ENCODE measurements at regions not wholly inside any gene's neighbourhood (a gene's known extent, or its start where the extent isn't known, plus 50 kb on each side); places are given as distances from the start of the nearest gene placed in this dataset.
A peak's percentile ranks its signal among the peaks of the same experiment; 100 is the strongest.
"Not testable (repeated sequence)": the region's sequence is repeated elsewhere in the genome, so short reads cannot be mapped to it uniquely, and the experiment has no call there.

DNA sequence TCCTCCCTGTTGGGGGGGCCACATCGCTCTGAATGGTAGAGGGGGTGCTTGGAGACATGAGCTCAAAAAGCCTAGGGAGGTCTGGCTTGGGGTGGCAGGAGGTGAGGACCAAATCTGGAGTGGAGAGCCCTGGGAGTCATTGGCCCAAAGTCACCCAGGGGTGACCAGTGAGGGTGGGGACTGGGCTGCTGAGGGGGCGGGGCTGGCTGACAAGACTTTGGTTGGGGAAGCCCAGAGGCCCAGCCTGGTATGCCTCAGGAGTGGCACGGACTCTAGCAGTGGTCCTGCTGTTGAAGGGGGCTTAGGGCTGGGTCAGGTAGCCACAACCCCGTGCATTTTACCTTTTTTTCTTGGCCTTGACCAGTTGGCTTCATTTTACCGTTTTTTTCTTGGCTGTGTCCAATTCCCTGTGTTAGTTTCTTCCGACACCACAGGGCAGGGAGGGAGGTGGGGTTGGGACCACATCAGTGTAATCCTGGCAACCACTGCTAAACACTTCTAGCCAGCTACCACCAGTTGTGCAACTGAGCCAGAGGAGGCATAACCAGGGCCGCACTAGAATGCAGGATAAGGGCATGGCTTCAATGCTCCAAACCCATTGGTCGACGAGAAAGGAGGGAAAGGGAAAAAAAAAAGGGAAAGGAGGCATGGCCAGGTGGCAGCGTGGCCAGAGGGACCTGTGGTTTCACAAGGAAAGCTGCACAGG is 105.3 kb upstream of the C2CD4B start:
- no peak for DNase-seq (ENCODE audit: low read depth)

DNA sequence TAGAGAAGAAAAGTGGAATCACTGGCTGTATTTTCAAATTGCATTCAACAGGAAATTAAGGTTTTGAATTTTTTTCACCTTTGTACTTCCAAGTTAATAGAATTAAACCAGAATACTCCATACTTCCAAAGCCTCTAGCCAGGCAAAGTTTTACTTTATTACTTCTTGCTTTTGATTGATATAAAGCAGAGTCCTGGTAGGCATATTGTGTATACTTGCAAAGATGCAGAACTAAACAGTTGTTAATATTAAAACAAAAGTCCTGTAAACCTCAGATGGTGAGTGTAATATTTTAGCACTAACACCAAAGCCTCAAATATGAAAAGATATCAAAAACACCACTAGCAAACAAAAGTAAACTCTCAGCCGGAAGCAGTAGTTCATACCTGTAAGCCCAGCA is 107.2 kb upstream of the C2CD4B start:
- no peak for DNase-seq (ENCODE audit: low read depth)

DNA sequence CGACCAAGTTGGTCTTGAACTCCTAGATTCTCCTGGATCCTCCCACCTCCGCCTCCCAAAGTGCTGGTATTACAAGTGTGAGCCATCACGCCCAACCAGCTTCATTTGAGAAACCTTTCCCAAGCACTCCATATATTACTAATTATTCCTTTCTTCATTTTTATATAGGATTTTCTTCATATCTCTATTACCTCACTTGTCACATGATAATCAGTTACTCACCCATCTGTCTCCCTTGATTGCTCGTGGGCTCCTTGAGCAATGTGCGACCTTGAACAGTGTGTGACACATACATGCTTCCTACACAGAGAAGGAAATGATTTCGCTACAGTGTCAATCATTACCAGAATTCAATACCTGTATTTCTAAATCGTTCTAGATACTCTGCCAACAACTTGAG is 110.7 kb upstream of the C2CD4B start:
- no peak for DNase-seq (ENCODE audit: low read depth)

DNA sequence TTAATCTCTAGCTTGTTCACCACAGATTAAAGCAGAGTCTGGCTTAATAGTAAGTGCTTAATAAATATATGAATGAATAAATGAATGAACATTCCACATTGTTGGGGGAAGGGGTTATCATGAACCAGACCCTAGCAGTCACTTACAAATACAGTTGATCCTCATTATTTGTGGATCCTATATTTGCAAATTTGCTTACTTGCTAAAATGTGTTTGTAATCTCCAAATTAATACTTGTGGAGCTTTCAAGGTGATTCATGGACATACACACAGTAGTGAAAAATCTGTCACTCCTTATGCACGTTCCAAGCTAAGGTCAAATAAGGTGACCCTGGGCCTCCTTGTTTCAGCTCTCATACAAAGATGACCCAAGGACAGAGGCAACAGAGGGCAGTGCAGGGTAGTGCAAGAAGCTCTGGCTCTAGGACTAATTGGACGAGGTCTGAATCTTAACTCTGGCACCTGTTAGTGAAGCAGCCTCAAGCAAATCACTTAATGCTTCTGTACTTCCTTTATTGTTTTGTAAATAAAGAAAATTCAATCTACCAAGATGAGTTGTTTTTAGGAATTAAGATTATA is 112.8 kb upstream of the C2CD4B start:
- no peak for DNase-seq (ENCODE audit: low read depth)

DNA sequence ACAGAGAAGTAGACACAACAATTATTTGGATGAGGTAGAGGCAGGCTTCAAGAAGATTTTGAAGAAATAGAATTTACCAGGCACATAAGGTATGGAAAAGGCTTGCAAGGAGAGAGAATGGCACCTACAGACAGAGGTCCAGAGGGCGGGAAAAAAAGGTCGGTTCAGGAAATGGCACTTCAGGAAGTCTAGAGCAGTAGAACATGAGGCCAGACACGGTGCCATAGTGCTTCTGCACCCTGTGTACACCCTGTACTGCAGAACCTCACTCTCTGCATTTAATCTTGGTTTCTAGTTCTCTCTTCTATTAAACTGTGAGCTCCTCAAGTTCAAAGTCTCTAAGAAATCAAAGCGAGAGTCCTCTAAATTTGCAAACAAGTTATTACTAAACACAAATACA is 113.4 kb upstream of the C2CD4B start:
- no peak for DNase-seq (ENCODE audit: low read depth)

DNA sequence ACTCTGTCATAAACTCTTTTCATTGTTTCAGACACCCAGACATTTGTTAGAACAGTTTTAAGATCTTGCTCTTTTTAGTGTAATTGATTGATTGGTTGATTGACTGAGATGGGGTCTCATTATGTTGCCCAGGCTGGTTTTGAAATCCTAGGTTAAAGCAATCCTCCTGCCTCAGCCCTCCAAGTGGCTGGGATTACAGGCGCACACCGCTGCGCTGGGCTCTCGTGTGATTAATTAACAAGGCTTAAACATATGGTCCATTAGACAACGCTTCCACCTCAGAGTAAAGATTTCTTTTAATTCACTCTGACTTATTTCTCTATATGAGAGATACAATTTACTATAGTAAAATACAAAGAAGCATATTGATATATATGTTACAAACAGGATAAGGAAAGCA is 114.0 kb upstream of the C2CD4B start:
- DNase-seq (ENCODE audit: low read depth): no peak

DNA sequence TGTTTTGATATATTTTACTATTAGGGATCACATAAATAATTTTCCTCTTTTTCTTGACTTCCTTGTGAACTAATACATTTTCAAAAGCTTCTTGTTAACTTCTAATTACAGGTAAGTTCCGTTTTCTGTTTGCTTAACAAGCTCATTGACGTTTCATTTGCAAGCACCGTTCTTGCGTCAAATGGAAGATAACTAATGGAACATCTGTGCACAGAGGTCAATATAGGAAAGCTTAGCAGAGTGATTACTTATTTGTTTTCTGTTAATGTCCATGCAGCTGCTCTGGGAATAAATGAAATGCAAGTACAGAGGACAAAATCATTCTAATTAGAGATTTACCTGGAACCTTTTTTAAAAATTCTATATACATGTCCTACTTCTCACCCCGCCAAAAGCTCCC is 115.5 kb upstream of the C2CD4B start:
- DNase-seq (ENCODE audit: low read depth): no peak

DNA sequence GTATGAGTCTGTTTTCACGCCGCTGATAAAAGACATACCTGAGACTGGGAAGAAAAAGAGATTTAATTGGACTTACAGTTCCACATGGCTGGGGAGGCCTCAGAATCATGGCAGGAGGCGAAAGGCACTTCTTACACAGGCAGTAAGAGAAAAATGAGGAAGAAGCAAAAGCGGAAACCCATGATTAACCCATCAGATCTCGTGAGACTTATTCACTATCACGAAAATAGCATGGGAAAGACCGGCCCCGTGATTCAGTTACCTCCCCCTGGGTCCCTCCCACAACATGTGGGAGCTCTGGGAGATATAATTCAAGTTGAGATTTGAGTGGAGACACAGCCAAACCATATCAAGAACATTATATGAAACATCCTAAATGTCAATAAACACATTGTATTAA is 116.7 kb upstream of the C2CD4B start:
- DNase-seq (ENCODE audit: low read depth): not testable (repeated sequence)

DNA sequence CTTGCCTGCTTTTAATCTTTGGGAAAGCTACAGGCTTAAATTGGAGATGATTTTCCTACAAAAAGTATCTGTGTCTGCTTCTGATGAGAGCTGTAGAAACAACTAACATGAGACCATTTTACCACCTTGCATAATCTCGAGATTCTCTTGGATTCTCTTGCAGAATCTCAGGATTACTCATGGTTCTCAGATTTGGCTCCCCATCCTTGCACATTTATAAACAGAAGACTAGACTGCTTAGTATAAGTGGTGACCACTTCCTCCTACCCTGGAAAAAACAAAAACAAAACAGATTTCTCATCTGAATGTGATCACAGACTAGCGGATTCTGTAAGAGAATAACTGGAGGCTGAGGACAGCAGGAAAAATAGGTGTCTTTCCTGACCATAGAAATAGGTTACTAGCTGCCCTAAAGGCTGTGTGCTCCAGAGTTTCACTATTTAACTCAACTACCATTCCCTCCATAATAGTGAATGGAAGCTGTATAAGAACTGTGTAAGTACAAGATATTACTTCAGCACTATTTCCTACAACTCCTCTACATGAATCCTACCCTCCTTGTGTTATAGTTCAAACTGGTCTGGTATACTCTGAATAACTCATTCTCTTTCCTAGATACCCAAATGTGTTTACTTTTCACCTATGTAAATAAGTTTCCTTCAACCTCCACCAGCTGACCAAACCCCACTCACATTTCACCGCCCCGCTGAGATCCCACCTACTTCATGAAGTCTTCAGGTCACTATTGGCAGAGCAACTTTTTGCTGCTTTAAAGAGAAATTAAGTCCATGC is 122.2 kb upstream of the C2CD4B start:
- no peak for DNase-seq (ENCODE audit: low read depth)

DNA sequence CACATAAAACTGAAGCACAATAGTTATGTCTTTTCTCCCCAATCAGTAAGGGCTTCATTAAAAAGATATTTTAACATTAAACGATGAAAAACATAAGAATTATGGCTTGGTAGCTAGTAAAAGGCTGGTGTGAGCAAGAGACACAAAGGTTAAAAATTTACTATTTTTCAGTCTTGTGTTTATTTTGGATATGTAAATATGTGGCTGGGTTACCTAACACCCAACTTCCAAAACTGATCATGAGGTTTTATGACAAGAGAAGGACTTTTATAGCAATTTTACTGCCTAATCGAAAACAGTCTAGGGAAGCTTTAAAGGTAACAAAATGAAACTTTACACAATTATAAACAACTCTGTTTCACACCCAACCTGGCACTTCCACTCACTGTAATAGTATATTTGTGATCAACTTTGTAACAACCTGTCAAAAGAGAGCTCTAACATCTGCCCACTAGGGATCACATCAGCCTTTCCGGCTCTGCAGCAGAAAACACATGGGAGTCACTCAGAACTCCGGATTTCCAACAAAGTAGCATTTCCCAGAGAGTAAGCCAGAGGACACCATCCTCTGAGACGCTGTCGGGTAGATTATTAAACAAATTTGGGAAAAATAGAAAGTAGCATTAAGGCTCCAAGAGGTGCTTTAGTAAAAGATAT is 123.4 kb upstream of the C2CD4B start:
- DNase-seq (ENCODE audit: low read depth): no peak

DNA sequence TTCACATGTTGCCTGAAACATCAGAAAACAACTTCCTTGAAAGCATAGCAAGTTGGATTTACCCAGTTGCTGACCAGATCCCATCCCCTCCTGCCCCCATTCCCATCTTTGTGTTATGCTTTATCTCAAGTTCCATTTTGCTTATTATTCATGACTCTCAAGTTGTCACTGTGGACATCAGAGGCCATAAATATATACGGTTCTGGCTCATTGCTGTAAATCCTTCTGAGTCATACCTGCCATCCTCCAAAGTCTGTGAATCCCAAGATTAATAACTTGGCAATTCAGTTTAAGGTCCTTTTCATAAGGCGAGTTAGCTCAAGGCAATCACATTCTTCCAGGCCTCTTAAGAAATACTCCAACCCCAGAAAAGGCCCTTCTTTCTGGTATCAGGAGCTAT is 126.2 kb upstream of the C2CD4B start:
- DNase-seq (ENCODE audit: low read depth): peak; percentile 16

DNA sequence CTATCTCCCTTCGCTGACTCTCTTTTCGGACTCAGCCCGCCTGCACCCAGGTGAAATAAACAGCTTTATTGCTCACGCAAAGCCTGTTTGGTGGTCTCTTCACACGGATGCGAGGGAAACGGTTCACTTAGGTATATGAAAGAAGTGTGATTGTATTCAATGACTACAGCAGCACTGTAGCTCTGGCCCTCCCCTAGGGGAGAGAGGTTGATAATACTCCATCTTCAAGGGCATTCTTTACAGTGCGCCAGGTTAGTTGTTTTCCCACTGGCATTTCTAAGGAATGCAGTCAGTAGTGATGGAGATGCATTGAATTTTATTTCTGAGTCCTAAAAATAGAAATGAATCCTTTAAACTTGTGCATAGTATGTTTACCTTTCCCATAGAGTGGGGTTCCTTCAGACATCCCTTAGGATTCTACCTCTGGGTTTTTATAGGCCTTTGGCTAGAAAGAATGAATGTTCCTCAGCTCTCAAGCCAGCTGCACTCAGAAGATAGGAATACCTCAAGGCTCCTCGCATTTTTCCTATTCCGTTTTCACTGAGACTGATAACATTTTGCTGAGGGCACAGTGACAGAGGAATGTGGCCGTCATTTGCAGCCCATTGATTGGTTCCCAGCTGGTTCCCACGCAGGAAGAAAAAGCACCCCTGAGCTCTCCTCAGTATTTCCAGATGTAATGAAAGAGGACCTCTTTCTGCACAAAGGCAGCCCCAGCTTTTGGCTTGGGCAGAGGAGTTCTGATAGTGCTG is 131.8 kb upstream of the C2CD4B start:
- DNase-seq (ENCODE audit: low read depth): no peak

DNA sequence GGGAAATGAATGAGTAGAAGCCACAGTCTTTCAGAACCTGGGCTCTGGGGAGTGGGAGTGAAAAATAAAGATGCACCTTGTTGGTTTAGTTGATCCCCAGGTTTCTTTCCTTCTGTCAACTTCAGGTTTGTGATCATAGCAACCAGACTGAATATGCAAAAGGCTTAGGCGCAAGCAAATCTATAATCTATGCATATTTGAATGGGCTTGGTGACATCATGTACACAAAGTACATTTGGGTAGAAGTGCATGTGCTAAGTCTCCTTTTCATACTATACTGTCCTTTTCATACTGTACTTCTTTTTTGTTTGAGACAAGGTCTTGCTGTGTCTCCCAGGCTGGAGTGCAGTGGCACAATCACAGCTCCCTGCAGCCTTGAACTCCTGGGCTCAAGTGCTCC is 132.4 kb upstream of the C2CD4B start:
- no peak for DNase-seq (ENCODE audit: low read depth)

DNA sequence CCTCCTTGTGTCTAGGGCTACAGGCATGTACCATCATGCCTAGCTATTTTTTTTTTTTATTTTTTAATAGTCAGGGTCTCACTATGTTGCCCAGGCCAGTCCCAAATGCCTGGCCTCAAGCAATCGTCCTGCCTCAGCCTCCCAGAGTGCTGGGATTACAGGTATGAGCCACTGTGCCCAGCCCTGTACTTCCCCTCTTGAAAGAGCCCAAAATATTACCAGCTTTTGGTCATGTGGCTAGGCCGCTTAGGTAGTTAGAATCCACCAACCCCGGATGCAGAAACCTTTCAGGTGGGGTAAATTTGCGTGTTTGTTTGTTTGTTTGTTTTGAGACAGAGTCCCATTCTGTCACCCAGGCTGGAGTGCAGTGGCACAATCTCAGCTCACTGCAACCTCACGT is 132.8 kb upstream of the C2CD4B start:
- DNase-seq (ENCODE audit: low read depth): no peak

DNA sequence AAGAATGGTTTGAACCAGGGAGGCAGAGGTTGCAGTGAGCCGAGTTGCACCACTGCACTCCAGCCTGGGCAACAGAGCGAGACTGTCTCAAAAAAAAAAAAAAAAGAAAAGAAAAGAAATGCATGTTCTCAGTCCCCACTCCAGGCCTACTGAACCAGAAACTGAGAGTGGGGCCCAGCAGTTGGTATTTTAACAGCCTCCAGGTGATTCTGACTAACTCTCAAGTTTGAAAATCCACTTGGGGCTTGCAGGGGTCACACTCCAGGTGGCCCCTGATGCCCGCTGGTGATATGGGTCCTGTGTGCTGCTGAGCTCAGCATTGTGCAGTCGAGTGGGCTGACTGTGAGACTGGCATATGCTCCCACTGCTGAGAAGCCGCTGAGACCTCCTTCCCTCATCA is 133.7 kb upstream of the C2CD4B start:
- DNase-seq (ENCODE audit: low read depth): no peak

DNA sequence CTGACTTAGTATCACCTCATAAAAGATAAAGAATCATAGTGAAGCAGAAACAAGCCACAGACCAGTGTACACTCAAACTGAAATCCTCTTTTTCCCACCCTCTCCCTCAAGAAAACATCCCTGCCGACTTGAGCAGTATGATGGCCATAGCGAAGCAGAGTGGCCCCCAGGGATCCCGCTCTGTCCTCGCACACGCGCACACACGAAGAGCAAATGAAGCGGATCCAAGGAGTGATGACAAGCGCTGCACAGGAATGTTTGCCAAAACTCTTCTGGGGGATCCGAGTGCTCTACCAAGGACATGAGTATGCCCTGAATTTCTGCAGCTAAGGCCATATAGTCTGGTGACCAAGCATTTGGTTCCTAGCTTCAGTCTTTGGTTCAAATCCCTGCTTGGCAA is 134.5 kb upstream of the C2CD4B start:
- DNase-seq (ENCODE audit: low read depth): no peak

DNA sequence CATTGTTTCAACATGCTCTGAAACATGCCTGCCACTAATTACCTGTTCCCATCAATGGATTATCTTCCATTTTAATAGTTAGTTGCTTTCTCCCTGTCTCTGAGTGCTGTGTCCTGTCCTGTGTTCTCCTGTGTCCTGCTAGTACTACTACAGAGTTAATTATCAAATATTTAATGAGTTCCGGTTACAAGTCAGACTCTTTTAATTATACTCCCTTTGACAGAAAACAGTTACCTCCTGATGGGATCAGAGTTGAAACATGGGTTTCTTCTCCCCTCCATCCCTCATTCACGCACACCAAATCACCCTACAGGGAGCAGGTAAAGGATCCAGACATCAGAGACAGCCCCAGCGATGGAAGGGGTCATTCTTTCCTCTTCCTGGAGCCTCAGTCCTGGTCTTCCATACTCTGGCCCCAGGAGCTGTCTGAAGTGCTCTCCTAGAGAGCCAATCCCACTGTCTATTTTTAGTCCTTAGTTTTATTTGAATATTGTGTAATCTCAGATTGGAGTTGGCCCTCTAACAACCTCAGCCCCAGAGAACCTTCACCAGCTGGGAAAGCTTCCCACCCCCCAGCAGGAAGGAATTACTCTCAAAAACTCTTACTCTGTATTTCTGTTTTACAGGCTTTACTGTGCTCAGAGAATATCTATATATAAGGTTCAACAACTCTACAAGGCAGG is 137.0 kb upstream of the C2CD4B start:
- no peak for DNase-seq (ENCODE audit: low read depth)

DNA sequence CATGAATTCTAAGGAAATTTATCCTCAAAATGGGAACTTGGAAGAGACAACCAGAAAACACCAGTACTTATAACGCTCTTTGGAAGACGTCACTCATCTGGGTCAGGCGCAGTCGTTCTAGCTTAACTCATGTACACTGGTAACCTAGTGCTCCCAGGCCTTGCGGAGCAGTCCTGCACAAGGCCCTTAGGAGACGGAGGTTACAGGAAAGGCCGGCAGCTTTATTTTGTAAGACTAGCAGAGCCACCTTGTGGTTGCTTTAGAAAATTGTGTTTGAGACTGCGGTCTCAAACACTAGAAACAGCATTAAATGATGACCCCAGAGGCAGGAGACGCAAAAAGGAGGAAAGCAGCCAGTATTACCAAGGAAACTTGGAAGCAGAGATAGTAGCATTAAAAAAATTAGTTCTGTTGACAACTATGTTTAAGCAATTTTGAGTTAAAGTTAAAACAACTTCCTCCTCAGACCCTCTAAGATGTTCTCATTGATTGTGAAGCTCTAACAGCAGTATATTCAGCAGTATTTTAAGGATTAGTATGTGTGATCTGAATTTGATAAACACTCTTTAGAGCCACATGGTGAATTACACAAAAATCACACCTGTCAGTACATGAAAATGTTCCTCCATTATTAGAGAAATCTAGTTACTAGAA is 141.9 kb upstream of the C2CD4B start:
- DNase-seq (ENCODE audit: low read depth): peak; percentile 65

DNA sequence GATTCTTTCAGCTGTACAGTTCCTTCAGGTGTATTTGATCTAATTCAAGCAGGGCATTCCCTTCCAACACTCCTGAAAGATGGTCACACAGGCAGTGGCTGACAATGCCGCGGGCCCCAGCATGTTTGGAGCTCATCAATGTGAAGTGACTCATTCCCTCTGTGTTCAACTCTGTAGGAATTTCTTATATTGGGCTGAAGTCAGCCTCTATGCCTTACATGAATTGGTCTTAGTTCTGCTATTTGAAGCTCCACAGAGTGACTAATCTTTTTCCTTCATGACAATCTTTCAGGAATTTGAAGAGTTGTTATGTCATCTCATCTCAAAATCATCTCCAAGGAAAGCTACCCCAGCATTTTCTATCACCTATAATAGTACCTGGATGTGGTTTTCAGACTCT is 142.5 kb upstream of the C2CD4B start:
- DNase-seq (ENCODE audit: low read depth): peak; percentile 66

DNA sequence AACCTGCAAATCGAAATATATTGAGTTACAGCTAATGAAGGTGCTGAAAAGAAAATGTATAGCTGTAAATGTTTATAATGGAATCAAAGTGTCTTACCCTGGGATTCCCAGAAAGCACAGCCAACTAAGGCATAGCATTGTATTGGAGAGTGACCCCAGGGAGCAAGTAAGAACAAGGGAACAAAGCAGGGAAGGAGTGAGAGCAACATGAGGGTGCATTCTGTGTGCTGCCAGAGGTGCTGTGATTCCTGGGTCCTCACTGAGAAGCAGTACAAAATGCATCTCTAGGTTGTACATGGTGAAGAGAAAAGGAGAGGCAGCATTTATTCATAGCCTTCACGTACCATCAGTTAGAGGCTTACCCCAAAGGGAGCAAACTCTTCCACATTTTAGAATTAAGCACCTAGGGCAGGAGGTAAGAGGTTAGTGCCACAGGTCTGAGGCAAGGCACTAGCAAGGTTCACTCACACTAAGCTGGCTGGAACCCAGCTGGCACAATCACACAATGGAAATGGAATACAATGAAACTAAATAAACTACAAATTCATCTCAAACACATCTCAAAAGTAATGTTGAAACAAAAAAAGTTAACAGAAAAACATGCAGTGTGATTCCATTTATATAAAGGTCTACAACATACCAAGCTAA is 151.5 kb upstream of the C2CD4B start:
- DNase-seq (ENCODE audit: low read depth): no peak

All from M059J (cell line).